AG09309 (cell line): ENCODE measurements at regions not wholly inside any gene's neighbourhood (a gene's known extent, or its start where the extent isn't known, plus 50 kb on each side); places are given as distances from the start of the nearest gene placed in this dataset.

Experiments
- DNase-seq: peaks from one replicate; pipeline ENCODE4 v3.0.0-alpha.2; 2010; ENCODE audit warnings: low read depth
- H3K4me3 ChIP-seq: 2 replicates; pipeline ENCODE4 v1.5.1; 2011; ENCODE audit warnings: mild to moderate bottlenecking, low read depth, low read length, moderate library complexity; ENCODE audit not compliant: control insufficient read depth
- CTCF ChIP-seq: IDR thresholded peaks from 2 replicates; pipeline ENCODE4 v1.5.1; 2011; ENCODE audit warnings: mild to moderate bottlenecking, low read depth, low read length, inconsistent platforms; ENCODE audit not compliant: insufficient read depth, control insufficient read depth; ENCODE audit errors: missing control alignments

- DNase-seq = no peak
- TF ChIP-seq CTCF = no peak
- H3K4me3 ChIP-seq = no peak overlapping the region
Observed at GRCh38 chr9:80516679-80517078, 944.9 kb downstream of the TLE4 start.

- H3K4me3 ChIP-seq = no peak overlapping the region
- TF ChIP-seq CTCF = no peak
- no peak for DNase-seq
Observed at GRCh38 chr9:80509358-80509757, 937.6 kb downstream of the TLE4 start.

- H3K4me3 ChIP-seq = no peak overlapping the region
- no peak for DNase-seq
- TF ChIP-seq CTCF = no peak
Observed at GRCh38 chr9:80507611-80508010, 935.8 kb downstream of the TLE4 start.

GRCh38 chr9:80504601-80505230, 933.0 kb downstream of the TLE4 start:
- TF ChIP-seq CTCF = no peak
- DNase-seq = no peak
- H3K4me3 ChIP-seq = no peak overlapping the region

- no peak for TF ChIP-seq CTCF
- no peak overlapping the region for H3K4me3 ChIP-seq
- no peak for DNase-seq
Observed at GRCh38 chr9:80503671-80504281, 932.0 kb downstream of the TLE4 start.

- TF ChIP-seq CTCF = no peak
- no peak overlapping the region for H3K4me3 ChIP-seq
- no peak for DNase-seq
Observed at GRCh38 chr9:80502306-80502705, 930.5 kb downstream of the TLE4 start.
